GM12864 (cell line): ENCODE measurements at regions not wholly inside any gene's neighbourhood (a gene's known extent, or its start where the extent isn't known, plus 50 kb on each side); places are given as distances from the start of the nearest gene placed in this dataset.

Experiments
- DNase-seq: peaks from one replicate; pipeline ENCODE4 v3.0.0-alpha.2; 2011; ENCODE audit warnings: low read depth
- H3K4me3 ChIP-seq: 2 replicates; pipeline ENCODE4 v1.5.1; 2011; ENCODE audit warnings: mild to moderate bottlenecking, low read depth, low read length, control low read depth
- TF ChIP-seq, protein P1 (sequence below): IDR thresholded peaks from 2 replicates; pipeline ENCODE4 v1.5.1; 2011; ENCODE audit warnings: low read depth, mild to moderate bottlenecking, moderate library complexity, low read length, control low read depth, inconsistent platforms; ENCODE audit errors: missing control alignments

DNA sequence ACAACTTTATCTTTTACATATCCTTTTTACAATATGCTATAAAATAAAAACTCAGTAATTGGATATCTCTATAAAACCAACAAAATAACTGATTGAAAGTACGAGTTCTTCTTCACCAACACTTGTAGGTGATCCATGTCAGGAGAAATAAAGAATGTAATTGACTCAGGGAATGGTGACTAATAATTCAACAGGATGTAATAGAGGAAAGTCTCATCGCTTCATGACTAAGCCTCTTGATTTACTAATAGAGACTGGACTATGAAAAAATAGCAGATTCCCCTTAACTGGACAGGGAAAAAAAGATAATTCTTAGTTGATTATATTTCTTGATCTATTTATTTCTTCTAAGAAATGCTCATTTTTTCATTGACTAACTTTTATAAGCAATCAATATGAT, 507.7 kb upstream of the PTGER4 start:
- no peak for DNase-seq
- no peak overlapping the region for H3K4me3 ChIP-seq
- TF ChIP-seq, protein P1, sequence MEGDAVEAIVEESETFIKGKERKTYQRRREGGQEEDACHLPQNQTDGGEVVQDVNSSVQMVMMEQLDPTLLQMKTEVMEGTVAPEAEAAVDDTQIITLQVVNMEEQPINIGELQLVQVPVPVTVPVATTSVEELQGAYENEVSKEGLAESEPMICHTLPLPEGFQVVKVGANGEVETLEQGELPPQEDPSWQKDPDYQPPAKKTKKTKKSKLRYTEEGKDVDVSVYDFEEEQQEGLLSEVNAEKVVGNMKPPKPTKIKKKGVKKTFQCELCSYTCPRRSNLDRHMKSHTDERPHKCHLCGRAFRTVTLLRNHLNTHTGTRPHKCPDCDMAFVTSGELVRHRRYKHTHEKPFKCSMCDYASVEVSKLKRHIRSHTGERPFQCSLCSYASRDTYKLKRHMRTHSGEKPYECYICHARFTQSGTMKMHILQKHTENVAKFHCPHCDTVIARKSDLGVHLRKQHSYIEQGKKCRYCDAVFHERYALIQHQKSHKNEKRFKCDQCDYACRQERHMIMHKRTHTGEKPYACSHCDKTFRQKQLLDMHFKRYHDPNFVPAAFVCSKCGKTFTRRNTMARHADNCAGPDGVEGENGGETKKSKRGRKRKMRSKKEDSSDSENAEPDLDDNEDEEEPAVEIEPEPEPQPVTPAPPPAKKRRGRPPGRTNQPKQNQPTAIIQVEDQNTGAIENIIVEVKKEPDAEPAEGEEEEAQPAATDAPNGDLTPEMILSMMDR, result no peak

DNA sequence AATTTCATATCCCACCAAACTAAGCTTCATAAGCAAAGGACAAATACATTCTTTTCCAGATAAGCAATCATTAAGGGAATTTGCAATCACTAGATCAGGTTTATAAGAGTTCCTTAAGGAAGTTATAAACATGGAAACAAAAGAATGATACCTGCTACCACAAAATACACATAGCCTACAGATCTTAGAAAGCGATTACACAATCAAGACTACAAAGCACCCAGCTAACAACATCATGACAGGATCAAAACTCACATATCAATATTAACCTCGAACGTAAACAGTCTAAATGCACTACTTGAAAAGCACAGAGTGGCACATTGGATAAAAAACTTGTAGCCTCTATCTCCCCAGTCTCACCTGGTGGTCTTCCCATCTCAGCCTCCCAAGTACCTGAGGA, 512.4 kb upstream of the PTGER4 start:
- H3K4me3 ChIP-seq, result no peak overlapping the region
- TF ChIP-seq, protein P1, result no peak
- no peak for DNase-seq

DNA sequence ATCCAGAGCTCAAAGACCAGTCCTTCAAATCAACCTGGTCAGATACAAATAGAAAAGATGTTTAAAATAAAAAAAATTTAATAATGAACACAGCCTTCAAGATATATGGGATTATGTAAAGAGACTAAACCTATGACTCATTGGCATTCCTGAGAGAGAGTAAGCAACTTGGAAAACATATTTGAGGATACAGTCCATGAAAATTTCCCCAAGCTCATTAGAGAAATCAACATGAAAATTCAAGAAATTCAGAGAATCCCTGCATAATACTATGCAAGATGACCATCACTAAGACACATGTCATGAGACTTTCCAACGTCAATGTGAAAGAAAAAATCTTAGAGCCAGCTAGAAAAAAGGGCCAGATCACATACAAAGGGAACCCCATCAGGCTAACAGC, 512.9 kb upstream of the PTGER4 start:
- DNase-seq, result no peak
- TF ChIP-seq, protein P1, result no peak
- H3K4me3 ChIP-seq, result no peak overlapping the region

DNA sequence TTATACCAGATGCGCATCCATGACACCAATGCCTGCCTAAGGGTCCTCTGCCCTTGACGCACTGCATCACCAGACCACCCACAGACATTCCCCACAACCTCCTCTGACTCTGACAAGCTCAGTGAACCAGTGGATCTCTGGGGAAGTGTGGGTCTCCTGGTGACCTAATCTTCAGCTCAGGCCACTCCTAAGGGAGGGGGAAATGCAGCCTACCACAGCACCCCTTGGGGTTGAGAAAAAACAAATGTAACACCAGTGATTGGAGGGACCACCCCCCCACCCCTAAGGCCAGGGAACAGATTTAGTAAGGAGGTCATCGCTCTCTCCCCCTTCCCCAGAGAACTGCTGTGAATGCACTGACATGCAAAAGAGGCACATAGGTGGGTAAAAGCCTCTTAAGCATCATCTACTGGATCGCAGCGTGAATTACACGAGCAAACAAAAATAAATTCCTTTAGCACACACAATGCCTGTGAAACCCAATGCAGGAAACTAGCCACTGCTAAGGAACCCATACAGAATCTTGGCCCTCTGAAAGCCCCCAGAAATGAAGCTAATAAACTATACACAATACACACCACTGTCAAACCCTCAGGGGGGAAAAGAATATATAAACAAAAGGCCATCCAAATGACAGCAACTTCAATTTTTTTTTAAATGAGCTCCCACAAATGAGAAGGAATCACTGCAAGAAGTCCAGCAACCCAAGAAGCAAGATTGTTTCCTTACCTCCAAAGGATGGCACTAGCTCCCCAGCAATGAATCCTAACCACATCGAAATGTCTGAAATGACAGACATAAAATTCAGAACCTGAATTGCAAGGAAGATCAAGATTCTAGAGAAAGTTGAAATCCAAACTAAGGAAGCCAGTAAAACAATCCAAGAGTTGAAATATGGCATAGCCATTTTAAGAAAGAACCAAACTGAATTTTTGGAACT, 513.7 kb upstream of the PTGER4 start:
- DNase-seq, result no peak
- H3K4me3 ChIP-seq, result no peak overlapping the region
- TF ChIP-seq, protein P1, result no peak

DNA sequence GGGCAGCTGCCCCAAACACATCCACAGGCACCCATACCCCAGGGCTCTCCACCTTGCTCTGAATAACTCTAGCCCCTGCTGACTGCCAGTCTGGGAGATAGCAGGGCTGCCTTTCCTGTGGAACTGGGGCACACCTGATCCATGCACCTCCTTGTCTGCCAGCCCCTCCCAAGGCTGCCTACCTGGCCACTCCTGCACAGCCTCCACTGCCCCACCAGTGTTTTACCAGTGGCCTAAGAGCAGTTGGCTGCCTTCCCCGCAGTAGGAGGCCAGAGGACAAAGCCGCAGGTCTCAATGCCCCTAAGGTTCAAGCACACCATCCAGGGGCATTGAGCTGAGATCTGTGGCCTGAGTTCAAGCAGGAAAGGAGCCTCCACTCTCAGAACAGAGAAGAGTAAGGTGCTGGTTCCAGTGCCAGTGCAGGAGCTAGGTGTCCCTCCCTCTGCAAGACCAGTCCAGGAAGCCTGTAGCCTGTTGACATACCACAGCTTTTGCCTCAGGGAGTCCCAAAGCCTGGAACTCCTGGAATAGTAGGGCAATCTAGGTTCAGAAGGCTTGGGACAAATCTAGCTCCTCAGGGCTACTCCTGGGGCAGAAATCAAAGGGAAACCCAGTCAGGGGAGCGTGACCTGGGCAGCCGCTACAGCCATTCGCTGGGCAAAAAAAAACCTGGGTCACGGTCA, 514.5 kb upstream of the PTGER4 start:
- TF ChIP-seq, protein P1, result no peak
- no peak for DNase-seq
- H3K4me3 ChIP-seq, result no peak overlapping the region

DNA sequence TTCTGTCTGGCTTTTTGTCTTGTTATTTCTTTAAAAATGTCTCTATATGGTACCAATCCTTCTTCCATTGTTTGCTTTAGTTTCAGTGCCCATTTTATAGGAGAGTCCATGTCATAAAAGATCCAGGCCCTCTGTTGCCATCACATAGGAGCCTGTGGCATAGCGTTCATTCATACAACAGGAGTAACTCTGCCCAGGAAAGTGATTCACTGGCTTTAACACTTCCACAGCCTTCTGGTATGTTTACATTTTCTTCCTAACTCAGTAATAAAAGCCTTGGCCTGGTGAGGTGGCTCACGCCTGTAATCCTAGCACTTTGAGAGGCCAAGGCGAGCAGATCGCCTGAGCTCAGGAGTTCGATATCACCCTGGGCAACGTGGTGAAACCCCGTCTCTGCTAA, 519.3 kb upstream of the PTGER4 start:
- no peak overlapping the region for H3K4me3 ChIP-seq
- TF ChIP-seq, protein P1, result no peak
- no peak for DNase-seq
